Central memory CD4-positive, alpha-beta T cell (primary cell): ENCODE measurements at regions not wholly inside any gene's neighbourhood (a gene's known extent, or its start where the extent isn't known, plus 50 kb on each side); places are given as distances from the start of the nearest gene placed in this dataset.

Experiments
- DNase-seq: peaks from one replicate; pipeline ENCODE4 v3.0.0; 2022

DNA sequence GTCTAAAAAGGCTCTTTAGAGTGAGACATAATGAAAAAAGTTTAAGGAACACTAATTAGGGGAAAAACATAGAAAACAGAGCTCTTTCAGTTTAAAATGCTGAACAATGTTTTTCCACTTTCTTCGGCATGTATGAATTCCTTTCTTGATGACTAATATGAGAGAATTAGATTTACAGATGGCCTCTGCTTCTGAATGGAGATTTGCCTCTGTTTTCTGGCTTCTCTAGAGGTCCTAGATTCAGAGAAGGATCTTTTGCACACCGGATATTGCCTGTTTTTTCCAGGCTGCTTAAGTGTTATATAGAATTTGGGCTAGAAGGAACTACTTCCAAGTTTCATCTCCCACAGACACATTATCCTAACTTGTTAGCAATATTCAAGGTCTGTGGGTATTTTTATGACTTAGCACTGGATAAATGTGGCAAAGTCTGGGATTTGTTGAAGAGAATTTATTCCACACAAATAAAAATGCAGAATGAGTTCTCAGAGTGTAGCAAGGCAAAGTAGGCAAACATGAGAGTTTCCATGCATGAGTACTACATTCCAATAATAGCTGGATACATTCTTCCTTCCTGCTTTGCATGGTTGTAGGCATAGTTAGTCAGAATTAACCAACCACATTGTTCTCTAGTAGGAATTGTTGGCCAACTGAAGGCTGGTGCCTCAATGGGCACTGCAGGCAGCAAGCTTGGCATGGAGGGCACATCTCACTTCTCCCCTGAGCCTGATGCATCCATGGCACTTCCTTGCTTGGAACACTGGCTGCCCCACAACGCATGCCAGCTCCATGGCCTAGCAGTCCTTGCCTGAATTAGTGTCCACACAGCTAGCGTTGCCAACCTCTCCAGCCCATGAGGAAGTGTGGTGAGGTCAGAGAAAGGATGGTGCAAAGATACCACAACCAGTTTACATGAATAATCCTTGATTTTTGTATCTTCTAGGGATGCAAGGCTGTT lies 224.2 kb downstream of the CLIC5 start:
- DNase-seq = no peak

GRCh38 chr6:45789238-45789637 lies 226.4 kb downstream of the CLIC5 start:
- DNase-seq = no peak

- DNase-seq = no peak
These were observed 228.3 kb downstream of the CLIC5 start for GRCh38 chr6:45787384-45787783.

- no peak for DNase-seq
These were observed 229.3 kb downstream of the CLIC5 start for GRCh38 chr6:45786355-45786781.

- DNase-seq = no peak
These were observed 231.4 kb downstream of the CLIC5 start for GRCh38 chr6:45784250-45784649.

- no peak for DNase-seq
These were observed 231.9 kb downstream of the CLIC5 start for GRCh38 chr6:45783716-45784115.

DNA sequence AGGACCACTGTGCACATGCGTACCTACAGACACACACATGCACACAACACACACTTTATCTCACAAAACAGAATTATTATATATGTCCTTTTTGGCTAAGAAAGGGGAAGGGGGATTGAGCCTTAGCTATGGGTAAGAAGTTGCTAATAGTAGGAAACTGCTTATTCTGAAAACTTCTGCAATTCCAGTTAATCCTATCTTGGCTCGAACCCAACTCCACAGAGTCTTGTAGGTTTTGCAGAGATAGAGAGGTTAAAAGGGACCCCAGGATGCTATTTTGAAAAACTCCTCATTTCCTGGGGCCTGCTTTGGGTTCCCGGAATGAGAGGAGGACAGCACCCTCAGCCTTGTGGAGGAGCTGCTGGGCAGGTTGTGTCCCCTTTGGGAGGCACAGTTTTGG lies 233.8 kb downstream of the CLIC5 start:
- DNase-seq = no peak

DNA sequence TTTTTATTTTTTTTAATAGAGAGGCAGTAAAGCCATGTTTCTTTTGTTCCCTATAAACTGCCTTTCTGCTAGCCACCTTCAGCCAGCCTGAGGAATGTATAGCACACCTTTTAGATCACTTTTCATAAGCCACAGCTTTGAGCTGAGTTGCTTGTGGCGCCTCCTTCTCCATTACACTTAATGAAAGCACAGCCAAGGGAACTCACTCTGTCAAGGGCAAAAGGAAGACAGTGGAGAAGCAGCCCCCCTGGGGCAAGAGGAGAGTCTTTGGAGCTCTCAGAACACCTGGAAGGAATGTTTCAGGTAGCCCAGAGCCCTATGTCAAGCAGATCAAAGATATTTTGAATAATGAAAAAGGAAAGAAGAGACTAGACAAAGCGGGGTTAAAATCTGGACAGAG lies 235.1 kb downstream of the CLIC5 start:
- no peak for DNase-seq

GRCh38 chr6:45775026-45775697 lies 240.5 kb downstream of the CLIC5 start:
- DNase-seq = no peak

DNA sequence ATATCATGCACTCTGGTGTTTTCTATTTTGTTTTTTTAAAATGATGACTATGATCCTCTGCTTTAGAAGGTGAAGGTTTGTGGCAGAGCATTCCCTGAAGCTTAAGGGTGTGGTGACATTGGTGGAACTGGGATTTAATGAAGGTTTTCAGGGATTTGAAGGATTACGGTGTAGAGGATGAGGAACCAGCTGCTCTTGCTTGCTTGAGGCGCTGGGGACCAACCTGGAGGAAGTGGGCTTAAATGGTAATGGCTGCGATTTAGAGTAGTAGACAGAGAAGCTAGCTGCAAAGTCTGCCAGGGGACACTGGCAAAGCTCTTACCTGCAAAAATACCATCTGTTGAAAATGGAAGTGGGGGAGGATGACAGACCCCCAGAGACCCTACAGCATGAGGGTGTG lies 241.8 kb downstream of the CLIC5 start:
- DNase-seq = no peak

- DNase-seq = no peak
These were observed 242.7 kb downstream of the CLIC5 start for GRCh38 chr6:45772886-45773495.

DNA sequence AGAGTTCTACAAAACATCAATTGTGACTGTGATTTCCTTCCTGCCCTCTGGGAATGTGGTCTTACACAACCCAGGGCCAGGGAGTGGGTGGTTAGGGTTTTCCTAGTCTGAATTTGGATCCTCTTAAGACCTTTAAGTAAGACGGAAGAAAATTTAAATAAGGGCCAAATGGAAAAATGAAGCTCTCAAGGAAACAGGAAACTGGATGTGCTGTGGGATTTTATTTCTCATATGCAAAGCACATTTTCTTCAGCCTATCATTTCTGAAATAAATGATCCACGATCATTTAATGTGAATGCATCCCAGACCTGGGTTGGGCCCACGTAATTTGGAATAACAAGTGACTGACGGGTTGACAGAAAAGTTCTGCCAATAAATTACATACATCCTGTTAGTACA lies 243.6 kb downstream of the CLIC5 start:
- DNase-seq = no peak

- DNase-seq = no peak
These were observed 252.4 kb downstream of the CLIC5 start for GRCh38 chr6:45763281-45763680.

DNA sequence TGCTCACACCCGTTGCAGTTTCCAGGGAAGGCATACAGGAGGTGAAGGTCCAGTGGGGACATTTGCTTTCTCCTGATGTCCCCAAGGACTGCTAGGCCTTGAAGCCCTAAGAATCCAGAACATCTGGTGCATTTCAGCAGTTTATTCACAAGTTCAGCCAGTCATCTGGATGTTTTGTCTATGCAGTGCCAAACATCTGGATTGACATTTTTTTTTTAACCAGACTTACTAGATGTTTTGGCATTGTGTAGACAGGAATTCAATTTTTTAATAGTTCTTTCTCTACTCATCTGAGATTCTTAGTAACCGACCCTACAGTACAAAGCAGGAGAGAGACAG lies 256.2 kb downstream of the CLIC5 start:
- DNase-seq = no peak

DNA sequence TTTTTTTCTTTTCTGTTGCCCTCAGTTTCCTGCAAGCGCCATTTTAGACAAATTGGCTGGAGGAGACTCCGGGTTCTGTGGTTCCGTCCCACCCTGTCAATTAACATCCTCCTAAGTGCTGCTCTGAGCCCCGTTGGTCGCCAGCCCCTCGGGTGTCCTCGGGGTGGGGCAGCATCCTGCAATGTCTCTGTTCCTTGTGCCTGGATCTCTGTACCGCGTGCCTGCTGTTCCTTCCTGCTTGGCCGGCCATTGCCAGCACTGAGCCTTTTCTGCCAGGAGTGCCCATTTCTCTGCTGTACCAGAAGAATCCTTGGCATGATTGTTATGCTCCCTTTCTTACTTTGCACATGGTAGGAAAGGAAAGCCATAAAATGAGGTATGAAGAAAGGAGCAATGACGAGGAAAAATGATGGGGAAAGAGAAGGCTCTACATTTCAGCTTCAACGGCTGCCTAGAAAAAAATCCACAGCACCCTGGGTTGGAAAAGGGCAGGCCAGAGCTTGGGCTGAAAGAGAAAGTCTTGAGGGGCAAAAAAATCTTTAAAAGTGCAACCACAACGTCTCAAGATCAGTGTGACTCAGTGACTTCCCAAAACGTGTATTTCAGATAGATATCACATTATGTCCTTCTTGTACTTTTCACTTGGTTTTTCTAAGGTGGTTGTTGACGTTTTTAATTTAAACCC lies 256.7 kb downstream of the CLIC5 start:
- no peak for DNase-seq

DNA sequence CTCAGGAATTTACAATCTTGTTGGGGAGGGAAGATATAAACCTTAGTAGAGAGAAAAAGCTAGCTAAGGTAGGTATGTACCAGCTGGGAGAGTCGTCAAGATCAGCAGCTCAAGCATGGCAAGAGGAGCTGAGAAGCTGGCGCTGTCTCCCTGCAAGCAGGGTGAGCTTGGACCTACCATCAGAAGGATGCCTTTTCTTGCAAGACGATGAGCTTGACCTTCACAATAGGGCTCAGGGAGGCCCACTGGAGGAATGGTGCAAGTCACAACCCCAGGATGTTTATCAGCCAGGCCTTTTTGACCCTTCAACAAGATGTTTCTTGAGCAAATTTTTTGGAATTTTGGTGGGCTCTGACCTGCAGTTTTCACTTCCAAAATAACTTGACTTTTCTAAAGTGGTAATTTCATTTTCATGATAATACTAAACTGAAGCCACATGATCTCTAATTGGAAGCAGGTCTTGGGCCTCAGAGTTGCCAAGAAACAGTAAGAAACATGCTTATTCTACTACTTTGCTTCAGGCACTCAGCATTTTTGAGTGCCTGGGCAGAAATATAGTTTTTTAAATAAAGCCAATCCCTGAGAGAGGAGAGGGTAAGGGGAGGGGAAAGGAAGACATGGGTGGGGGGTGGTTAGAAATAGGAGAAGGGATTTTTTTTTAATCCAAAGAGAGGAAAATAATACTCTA lies 258.1 kb downstream of the CLIC5 start:
- DNase-seq = no peak

DNA sequence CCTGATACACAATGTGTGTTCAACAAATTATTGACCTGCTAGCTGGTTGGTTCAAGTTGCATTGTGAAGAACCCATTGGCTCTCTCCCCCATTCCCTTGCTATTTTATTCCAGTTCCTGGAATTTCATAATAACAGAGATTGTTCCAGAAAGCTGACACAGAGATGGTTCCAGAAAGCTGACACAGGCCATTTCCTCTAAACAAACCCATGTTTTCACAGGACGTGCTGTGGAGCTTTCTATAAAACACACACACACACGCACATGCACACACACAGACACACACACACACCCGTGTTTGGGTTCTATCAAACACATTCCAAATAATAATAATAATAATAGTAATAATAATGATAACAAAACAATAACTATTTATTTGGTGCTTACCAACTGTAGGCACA lies 259.1 kb downstream of the CLIC5 start:
- DNase-seq = no peak

DNA sequence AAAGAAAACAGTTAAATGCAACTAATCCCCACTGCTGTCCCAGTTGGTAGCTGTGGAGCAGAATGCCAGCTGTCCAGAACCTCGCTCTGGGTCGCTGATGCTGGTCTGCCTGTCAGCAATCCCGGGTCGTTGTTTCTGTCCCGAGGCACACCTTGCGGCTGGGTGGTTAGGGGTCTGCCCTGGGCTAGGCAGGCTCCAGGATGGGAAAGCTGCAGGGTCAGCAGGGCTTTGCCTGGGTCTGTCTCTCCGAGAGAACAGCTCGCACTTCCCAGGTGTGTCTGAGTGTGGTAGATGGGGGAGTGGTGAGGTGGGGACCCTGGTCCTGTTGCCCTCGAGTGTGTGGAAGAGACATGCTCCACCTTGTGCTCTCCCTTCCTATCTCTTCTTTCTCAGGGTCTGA lies 261.2 kb downstream of the CLIC5 start:
- no peak for DNase-seq

GRCh38 chr6:45746046-45746445 lies 269.6 kb downstream of the CLIC5 start:
- no peak for DNase-seq

DNA sequence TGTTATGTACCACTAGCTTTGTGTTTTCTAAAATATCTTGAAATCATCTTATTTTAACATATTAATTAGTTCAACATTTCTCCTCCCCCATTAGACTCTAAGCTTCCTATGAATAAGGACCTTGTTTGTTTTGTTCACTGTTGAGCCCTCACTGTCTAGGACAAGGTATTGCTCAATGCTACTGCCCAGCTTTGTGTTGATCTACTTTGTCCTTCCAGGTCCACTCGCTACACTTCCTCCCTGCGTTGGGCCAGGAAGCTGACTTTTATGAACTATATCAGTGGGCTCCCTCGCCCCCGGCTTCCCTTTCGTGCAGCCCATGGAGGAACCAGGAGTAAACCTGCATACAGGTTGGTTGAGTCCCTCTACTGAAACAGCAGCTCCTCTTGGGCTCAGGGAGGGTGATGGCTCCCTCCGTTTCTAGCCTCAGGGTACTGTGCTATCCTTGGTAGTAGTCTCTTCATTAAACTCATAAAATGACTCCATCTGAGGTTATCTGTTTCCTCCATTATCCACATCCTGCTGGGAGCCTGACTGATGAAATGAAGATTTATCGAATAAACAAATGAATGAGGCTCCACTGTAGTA lies 272.5 kb downstream of the CLIC5 start:
- DNase-seq = no peak

GRCh38 chr6:45742591-45742990 lies 273.1 kb downstream of the CLIC5 start:
- no peak for DNase-seq
